Stimulated activated CD4-positive, alpha-beta T cell treated with anti-CD3 and anti-CD28 coated beads, Interleukin-12 subunit alpha, Interleukin-12 subunit beta, amount 100 ng/mL, for 4 hours (primary cell): ENCODE measurements at regions not wholly inside any gene's neighbourhood (a gene's known extent, or its start where the extent isn't known, plus 50 kb on each side); places are given as distances from the start of the nearest gene placed in this dataset.

Experiments
- DNase-seq: peaks from one replicate; pipeline ENCODE4 v3.0.0-alpha.2; 2020

DNA sequence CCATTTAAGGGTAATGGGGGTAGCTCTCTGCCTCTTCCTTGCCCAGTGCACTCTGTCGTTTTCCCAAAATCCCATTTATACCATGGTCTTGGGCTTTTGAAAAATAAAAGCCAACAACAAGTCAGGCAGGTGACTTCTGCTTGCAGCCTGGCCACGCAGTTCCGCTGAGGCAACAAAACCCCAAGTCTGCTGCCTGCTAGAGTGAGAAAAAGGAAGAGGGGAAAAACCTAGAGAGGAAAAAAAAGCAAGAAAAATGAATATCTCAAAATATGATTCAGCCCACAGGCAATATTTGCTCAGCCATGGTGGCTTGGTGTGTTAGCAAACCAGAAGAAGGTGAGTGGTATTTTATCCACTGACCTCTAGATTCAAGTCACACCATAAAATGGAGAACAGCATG, 148.2 kb upstream of the FSTL4 start:
- DNase-seq: no peak

DNA sequence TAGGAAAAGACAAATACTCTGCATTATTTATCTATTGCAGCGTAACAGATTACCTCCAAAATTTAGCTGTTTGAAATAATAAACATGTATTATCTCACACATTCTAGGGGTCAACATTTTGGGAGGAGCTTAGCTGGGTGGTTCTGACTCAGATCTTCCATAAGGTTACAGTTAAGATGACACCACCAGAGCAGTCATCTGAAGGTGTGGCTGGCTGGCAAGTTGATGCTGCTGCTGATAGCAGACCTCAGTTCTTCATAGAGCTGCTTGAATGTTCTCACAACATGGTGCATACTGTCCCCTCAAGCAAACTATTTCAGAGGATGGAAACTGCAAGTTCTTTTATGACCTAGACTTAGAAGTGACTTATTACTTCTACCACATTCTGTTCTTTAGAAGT, 146.3 kb upstream of the FSTL4 start:
- DNase-seq: no peak

DNA sequence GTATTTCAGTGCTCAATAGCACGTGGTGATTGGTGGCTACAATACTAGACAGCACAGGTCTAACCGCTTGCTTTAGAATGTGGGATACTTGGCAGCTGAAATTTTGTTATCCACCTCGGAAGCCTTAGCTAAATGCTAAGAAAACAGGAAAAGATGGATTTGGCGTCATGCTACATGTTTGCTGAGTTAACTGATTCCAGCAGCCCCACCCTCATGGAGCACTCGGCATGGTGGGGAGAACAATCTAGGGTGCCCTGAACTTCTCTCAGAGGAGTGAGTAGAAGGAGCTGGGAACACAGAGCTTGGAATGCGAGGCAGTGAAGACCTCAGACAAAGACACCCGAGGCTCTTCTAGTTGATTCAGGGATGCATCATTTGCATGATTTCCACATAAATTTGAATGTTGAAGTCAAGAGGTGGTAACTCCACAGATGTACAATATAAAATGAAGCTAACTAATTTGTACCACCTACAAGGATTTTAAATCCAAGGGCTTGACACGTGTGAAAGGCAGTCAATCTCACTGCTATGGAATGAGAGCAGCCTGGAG, 145.1 kb upstream of the FSTL4 start:
- no peak for DNase-seq

DNA sequence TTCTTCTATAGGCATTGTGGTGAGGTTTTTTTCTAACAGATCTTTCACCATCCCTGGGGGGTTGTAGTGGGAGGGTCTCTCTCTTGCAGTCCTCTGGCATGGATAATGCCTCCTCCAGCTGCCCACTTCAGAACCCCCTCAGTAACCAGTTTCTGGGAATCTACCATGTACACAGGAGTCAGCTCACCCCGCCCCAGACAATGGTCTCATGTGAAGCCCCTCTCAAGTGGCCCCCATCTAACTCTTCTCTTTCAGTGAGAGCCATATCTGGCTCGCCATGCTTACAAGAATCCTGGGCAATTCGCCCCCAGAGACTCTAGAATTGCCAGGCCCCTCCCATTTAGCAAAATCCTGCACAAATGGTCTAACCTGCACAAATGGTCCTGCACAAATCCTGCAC, 144.4 kb upstream of the FSTL4 start:
- DNase-seq: no peak

DNA sequence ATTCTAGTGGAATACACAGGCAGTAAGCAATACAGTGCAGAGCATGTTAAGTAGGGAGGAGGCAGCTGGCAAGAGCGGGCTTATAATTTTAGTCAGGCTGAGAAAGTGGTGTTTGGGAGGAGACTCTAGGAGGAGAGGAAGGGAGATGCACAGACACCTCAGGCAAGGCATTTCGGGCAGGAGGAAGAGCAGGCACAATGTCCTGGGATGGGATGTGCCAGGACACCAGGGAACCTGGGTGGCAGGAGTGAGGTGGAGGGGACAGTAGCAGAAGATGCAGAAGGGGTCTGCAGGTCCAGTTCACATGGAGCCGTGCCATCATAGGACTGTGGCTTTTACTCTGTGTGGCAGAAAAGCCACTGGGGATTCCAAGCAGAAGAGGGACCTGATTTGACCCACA, 143.7 kb upstream of the FSTL4 start:
- DNase-seq: no peak

DNA sequence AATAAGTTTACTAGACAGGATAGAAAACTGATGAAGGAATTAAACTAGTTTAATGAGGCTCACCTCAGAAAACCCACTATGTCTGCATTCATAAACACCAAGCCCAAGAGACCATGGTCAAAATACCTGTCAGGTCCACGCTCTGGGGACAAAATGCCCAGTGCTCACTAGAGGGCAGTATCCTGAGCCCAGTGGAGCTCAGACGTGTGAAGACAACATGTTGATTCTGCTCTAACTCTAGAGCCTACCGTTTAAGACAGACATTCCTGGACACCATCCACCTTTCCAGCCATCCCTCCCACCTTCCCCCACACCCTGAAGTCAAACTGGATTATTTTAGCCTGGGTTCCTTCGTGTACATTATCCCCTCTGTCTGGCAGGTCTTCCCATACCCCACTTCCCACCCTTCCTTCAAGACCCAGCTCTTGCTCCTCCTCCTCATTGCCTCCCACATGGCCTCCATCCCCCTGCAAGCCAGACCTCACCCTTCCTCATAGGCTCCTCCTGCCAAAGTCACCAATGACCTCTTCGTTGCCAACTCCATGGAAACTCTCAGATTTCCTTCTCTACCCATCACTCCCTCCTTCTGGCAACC, 142.3 kb upstream of the FSTL4 start:
- peak; percentile 5 for DNase-seq

DNA sequence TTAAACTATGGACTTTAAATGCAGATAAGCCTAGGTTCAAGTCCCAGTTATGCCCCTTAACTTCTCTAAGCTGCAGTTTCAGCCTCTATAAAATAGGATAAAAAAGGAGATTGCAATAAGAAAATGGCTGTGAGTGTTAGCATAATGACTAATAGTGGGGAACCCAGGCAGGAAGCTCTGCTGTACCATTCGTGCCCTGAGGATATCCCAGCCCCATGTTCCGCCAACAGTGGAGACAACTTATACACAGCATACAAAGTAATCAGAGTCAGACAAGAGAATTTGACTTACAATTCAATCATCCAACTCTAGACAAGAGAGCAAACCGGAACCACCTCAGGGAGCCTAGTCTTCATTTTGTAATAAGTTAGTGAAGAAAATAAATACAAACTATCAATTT, 141.5 kb upstream of the FSTL4 start:
- no peak for DNase-seq

DNA sequence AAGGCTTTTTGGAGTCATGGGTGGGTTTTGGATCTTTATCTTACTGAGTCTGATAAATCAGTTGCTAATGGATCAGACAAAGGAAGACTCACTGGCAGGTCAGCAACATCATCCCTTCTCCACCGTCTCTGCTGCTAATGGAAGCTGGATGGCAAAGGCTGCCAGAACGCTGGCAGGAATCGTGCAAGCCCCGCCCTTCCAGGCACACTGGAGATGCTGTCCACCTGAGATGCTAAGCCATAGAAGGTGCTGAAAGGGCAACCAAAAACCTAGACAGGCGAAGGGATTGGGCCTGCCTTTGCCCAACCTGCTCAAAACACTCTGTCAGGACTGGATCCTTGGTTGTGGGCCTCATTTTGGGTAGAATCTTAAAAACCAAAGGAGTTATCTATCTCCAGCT, 139.5 kb upstream of the FSTL4 start:
- DNase-seq: no peak

DNA sequence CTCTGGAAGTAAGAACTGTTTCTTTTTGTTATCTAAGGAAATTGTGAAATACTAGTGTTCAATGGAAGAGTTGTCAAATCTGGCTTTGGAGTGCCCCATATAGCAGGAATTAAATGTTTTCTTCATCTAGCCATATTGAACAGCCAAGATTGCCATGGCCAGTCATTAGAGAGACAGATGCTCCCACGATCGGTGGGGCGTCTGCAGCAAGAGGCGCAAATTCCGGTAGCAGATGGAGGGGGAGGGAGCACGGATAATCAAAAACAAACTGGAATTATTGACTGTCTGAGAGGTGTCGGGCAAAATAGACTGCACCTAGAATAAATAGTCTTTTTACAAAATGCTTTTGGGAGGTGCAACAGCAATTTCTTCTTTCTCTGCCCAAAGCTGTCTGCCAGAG, 139.1 kb upstream of the FSTL4 start:
- no peak for DNase-seq

DNA sequence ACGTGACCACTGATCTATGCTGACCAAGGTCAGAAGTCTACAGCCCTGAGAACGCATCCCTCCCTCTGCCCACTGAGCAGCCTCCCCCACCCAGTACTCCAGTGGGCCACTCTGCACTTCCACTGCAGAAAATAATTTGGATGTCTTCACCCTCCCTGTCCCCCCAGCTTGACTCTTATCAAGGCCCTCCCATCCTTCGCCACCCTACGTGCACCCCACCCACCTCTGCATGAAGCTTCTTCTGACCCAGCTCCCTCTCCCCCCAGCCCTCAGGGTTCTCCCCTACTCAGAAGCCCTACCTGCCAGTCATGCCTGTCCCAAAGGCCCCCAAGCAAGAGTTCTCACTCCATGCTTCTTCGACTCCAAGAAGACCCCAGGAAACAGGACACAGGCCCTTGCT, 138.5 kb upstream of the FSTL4 start:
- no peak for DNase-seq

DNA sequence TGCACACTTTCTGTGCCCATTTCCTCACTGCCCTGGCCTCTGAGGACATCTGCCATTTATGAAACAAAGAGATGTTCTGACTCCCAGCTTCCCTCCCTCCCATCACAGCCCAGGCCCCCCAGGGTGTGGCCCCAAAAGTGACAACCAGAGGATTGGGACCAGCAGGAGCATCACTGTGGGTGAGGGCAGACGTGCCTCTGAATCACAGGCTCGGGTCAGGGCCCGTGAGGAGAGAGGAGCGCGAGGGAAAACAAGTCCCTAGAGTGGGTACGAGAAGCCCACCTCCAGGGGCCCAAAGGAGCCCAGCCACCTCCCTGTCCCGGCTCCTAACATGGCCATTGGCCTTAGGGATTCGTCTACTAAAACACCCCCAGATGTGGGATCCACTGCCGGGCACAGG, 138.0 kb upstream of the FSTL4 start:
- no peak for DNase-seq

DNA sequence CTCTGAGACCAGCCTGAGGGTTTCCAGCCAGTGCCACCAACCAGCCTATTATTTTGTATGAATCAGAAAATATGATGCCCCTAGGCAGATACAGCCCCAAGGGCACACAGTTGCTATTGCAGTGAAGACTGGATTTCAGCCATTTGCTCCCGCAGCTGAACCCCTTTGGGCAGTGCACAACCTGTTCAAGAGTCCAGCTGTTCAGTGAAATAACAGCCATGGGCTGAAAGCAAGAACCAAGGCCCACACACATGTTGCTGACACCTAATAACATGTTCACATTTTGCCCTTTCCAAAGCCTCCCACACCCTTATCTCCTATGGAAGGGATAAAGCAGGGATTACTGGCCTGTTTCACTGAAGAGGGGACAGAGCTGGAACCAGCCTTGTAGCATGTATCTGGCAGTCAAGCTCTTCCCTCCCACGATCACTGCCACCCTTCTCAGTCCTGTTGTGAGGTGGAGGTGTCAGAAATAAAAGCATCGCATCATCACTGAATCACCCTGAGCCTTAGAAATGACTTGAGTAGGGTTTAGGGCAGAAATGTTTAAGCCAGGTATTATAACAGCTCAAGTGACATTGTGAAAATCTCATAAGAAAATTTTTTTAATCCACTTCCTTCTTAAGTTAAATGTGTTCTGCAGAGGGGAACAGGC, 137.1 kb upstream of the FSTL4 start:
- no peak for DNase-seq

DNA sequence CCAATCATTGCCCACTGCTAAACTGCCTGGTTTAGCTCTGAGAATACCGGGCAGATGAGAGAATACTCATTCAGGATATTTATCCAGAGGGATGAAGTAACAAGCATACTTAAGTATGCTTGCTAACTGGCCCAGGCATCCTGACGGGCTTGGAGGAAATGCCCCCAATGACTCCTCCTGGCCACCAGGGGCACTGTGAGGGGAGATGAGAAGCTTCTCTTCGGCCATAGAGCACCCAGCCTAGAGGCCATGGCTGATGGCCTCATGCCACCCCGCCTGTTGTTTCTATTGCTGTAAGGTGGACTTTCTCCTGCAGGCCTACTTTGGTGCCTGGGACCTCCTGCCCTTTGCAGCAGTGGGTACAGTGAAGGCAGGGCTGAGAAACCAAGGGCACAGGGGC, 134.5 kb upstream of the FSTL4 start:
- DNase-seq: peak; percentile 4

DNA sequence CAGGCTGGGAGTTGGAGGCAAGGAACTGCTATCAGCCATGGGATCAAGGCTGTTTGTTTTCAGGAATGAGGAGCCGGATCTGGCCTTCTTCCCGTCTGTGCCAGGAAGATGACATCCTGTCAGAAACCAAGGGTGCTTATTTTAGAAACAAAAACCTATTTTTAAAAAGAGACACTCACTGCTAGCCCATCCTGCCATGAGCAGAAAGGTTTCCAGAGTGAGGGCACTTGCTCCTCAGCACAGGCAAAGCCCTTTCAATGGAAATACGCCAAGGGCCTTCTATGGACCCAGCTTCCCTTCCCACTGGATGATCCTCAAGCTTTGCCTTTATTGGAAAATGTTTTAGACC, 132.6 kb upstream of the FSTL4 start:
- no peak for DNase-seq

DNA sequence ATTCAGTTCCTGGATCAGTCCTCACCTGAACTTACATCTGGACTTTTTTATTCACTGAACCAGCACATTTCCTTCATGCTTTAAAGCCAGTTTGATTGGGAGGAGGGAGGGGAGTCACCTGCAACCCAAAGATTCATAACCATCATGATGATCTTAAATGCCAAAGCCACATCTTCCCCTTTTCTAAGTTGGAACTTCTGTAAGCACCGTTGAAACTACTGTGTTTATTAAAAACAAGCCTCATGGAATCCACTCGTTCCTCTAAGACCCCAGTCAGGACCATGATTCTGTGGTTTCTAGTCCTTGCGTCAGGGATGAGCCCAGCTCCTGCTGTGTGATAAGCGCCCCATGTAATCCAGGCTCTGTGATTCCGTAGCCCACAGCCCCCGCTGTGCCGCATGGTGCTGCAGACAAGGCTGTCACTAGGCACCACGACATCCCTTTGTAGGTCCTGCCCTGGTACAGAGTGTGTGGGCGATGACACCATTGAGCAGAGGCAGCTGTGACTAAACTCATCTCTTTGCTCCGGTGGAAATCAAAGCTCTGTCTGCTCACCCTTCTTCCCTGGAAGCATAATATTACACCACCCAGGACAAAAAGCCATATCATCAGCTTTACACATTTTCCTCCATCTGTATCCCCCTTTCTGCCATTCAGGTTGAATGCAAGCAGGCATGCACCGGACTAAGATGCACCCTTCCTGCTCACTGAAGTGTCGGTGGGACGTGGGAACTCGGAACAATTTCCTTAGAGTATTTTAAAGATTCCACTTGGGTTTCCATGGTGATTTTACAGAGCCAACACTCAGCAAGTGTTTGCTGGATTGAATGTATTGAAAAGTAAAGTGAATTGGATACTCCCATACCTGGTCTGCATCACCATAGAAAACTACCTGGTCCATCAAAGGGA, 132.0 kb upstream of the FSTL4 start:
- no peak for DNase-seq

DNA sequence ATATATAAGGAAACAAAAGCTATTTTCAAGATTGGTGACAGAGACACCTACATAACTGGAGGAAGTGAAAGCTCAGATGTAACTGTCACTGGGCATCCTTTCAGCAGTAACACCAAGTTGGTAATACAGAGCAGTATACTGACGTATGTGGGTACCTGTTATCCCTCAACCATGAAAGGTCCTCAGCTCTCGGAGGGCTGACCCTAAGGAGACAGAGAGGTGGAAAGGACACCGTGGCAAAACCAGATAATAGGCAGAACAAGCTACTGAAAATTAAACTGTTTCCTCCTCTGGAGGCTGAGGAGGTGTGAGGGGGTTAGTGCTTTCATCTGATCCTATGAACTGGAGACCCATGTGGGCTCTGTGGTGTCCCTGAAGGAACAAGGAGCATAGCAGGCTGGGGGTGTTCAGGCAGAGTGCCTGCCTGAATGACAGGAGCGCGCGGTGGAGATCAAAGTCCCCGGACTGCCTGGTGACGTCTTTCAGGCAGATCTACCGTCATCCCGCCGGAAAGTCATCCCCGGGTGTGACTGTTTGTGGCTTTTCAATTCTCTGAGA, 130.2 kb upstream of the FSTL4 start:
- no peak for DNase-seq

DNA sequence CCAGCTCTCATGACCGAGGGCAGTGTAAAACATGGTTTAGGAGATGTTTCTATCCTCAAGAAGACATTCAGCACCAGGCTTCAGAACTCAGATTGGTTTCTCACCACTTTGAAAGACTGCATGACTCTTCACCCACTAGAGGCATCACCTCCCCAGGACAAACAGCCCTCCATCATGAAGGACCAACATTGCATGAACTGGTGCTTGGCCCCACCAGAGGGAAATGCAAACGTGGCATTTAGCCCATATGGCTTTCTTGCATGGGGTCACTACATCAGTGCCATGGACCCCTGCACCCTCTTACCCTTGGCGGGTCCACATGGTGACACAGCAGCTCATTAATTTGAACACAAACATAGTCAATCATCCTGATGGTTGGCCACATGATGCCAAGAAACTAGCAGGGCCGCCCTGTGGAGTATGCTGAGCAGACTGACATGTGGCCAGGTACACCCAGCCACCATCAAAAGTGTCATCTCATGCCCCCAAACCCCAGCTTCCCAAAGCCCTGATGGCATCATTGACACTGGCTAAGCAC, 129.5 kb upstream of the FSTL4 start:
- no peak for DNase-seq

DNA sequence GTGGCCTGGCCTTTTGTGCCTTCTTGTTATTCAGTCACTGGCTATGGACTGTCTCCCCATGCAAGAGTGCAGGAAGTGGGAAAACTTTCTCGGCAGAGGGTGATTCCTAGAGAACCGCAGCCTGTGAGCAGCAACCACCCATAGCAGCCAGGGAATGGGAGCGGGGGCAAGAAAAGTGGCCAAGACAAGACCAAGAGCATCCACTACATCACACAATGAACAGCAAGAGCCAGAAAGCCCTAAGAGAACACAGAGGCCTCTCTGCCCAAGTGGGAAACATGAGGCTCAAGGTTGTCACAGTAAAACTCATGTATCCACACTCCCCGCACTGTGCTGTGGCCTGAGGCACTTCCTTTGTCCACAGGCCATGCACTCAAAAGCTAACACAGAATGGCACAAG, 129.1 kb upstream of the FSTL4 start:
- DNase-seq: no peak

DNA sequence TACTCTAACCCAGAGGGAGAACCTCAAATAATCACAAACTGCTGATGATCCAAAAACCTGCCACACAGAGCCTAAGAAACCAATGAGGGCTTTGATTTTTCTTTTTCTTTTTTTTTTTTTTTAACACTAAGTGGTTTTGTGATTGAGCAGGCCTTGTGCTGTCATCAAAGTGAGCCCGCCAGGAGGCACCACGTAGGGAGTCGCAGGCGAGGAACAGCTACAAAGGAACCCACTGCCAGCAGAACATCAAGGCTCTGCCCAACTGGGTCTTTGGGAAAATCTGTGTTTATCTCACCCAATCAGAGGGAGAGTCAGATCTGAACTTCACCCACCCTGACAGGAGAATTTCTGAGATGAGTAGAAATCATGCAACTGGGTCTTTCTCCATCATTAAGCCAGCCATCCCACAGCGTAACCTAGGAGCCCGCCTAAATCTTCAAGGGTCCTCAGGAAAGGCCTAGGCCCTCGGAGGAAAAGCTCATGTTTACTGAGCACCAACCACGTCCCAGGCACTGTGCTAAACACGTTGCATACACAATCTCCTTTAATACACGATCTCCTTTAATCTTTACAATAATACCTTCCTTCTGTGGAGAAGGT, 126.9 kb upstream of the FSTL4 start:
- DNase-seq: no peak

DNA sequence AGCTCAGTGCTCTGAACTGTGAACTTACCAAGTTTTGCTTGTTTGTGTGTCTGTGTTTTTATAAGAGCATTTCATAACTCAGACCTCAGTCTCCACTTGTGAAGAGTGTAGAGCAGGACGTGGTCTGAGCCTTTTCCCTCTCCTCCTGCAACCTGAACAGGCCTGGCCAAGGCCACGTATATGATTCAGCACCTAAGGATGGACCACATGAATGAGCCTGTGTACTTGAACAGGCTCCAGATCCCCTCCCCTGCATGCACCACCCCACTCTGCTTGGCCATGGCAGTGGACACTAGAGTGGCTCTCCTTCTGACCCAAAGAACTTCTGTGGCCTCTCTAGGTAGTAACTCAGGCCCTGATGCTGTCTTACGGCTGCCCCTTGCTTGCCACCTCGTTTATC, 125.9 kb upstream of the FSTL4 start:
- DNase-seq: no peak

DNA sequence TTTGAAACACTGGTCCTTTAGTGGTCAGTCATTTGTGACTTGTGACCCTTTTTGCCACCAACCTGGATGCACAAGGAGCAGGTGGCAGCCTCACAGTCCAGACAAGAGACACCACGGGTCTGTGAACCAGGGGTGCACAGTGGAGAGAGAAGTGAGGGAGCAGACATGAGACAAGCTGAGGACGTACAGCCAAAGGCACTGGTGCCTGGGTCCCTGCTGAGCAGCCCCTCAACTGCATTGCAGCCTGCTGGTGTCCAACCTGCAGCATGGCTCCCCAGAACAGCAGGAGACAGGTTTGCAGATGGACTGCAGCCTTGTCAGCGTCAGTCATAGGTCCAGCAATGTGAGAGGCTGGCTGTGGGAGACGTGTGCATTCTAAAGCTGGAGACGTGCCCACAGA, 124.2 kb upstream of the FSTL4 start:
- DNase-seq: no peak

DNA sequence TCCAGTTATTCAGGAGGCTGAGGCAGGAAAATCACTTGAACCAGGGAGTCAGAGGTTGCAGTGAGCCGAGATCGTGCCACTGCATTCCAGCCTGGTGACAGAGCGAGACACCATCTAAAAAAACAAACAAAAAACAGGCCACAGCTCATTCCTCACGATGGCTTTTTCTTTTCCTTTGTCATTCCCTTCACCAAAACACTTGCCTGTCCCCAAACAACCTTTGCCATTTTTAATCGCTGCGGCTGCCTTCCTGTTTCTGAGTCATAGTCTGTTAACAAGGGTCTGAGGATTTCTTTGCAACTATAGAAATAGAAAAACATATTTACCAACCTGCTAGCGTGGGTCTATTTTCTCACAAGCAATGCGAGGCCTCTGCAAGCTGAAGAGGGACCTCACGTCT, 123.0 kb upstream of the FSTL4 start:
- DNase-seq: no peak

DNA sequence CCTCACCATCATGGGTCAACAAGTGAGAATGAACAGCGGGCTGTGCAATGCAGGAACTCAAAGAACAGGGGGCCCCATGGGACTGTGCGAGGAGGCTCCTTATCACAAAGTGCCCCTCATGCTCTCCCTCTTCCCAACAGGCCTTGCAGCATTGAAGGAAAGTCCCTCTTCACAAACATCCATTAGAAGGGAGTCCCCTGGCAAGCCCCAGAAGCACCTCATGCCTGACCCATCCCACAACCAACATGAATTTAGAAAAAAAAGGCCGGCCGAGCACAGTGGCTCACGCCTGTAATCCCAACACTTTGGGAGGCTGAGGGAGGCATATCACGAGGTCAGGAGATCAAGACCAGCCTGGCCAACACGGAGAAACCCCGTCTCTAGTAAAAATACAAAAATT, 122.6 kb upstream of the FSTL4 start:
- no peak for DNase-seq
